DOHH2 (cell line): ENCODE measurements at regions not wholly inside any gene's neighbourhood (a gene's known extent, or its start where the extent isn't known, plus 50 kb on each side); places are given as distances from the start of the nearest gene placed in this dataset.

Source experiments
- EZH2phosphoT487 ChIP-seq: fragments of 200-600 bp; sonication (generic); IDR thresholded peaks from 2 replicates; pipeline ENCODE4 v1.6.1; 2017; ENCODE audit warnings: borderline replicate concordance, mild to moderate bottlenecking, antibody characterized with exemption, low read length, moderate library complexity, mixed read lengths
- TF ChIP-seq, protein P1 (sequence below): fragments of 200-600 bp; sonication (generic); IDR thresholded peaks from one replicate; pipeline ENCODE4 v1.5.1; 2014; ENCODE audit warnings: antibody characterized with exemption, mild to moderate bottlenecking, low read depth, low read length; ENCODE audit not compliant: poor library complexity, severe bottlenecking

DNA sequence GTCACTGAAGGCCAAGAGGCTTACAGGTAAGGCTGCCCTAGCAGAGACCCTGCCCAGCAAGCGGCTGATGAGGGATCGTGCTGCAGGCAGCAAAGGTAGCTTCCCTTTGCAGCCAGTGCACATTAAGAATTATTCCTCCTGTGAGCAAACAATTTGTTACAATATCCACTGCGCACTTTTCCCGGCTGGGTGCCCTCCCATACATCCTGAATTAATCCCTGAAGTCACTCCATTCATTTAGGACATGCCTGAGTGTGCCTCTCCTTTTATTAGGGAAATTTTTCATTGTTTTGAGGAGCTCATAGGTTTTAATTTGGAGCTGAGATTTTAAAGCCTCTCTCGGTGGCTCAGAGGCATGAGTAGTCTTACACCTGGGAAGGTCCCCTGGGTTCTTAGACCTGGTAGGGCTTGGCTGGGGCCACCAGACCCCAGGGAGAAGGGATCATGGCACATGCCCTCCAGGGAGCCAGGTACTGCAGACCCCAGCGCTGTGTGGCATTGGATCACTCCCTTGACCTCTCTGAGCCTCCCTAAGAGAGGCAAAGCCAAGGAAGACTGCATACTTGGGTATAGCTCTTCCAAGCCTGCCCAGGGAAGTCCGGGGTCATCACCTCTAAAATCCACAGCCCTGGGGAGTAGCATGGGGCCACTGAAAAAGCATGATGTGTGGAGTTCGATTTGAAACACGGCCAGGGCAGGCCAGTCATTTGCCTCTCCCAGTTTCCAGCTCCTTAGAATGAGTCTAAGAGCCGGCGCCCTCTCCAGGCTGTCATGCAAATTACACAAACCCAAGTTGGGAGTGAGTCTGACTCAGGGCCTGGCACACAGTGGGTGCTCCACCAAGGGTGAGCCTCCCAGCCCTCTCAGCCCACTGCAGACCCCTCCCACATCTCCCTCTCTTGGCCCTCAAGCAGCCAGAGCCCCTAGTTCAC, 151.9 kb upstream of the LINGO1 start:
- TF ChIP-seq, protein P1, sequence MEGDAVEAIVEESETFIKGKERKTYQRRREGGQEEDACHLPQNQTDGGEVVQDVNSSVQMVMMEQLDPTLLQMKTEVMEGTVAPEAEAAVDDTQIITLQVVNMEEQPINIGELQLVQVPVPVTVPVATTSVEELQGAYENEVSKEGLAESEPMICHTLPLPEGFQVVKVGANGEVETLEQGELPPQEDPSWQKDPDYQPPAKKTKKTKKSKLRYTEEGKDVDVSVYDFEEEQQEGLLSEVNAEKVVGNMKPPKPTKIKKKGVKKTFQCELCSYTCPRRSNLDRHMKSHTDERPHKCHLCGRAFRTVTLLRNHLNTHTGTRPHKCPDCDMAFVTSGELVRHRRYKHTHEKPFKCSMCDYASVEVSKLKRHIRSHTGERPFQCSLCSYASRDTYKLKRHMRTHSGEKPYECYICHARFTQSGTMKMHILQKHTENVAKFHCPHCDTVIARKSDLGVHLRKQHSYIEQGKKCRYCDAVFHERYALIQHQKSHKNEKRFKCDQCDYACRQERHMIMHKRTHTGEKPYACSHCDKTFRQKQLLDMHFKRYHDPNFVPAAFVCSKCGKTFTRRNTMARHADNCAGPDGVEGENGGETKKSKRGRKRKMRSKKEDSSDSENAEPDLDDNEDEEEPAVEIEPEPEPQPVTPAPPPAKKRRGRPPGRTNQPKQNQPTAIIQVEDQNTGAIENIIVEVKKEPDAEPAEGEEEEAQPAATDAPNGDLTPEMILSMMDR, result peak; percentile 82
- TF ChIP-seq EZH2phosphoT487, result no peak
